Endothelial cell of umbilical vein (primary cell): ENCODE measurements at regions not wholly inside any gene's neighbourhood (a gene's known extent, or its start where the extent isn't known, plus 50 kb on each side); places are given as distances from the start of the nearest gene placed in this dataset.

ENCODE experiments used
- CTCF ChIP-seq, 2 donors: IDR thresholded peaks; 1 replicate in 1 of 2; 2 replicates in 1 of 2; pipeline ENCODE4 v1.5.1; 2011; ENCODE audit warnings: low read length in 2 of 2, mild to moderate bottlenecking in 2 of 2, moderate library complexity in 2 of 2, control low read depth in 1 of 2, inconsistent platforms in 1 of 2, low read depth in 1 of 2; ENCODE audit not compliant: insufficient read depth in 1 of 2; ENCODE audit errors: extremely low read depth in 1 of 2
- EZH2 ChIP-seq: IDR thresholded peaks from 2 replicates; pipeline ENCODE4 v1.6.1; 2012; ENCODE audit warnings: borderline replicate concordance, low read depth, mild to moderate bottlenecking, moderate library complexity, low read length, inconsistent platforms; ENCODE audit not compliant: severe bottlenecking
- POLR2A ChIP-seq: IDR thresholded peaks from 2 replicates; pipeline ENCODE4 v1.6.1; 2012; ENCODE audit warnings: low read depth, mild to moderate bottlenecking, control low read depth, low read length

GRCh38 chr2:83233781-83234180, 1225.3 kb downstream of the SUCLG1 start:
- TF ChIP-seq CTCF (IDR thresholded peaks at IDR 0.05; ENCODE audit: extremely low read depth in 1 of 2, insufficient read depth in 1 of 2, low read depth in 1 of 2, low read length in 2 of 2): no peak
- no peak for TF ChIP-seq POLR2A
- no peak for TF ChIP-seq EZH2
